Progenitor cell of endocrine pancreas (in vitro differentiated cells): ENCODE measurements at regions not wholly inside any gene's neighbourhood (a gene's known extent, or its start where the extent isn't known, plus 50 kb on each side); places are given as distances from the start of the nearest gene placed in this dataset.

Experiments used
- DNase-seq: peaks from one replicate; pipeline ENCODE4 v3.0.0; 2021; ENCODE audit warnings: low spot score; ENCODE audit not compliant: unreplicated experiment
- H3K27ac Mint-ChIP-seq: 2 replicates; pipeline ENCODE4 v1.8.0; 2021; ENCODE audit warnings: mild to moderate bottlenecking, moderate library complexity, mixed read lengths
- H3K27me3 Mint-ChIP-seq: 2 replicates; pipeline ENCODE4 v1.8.0; 2021; ENCODE audit warnings: mixed read lengths
- H3K36me3 Mint-ChIP-seq: 2 replicates; pipeline ENCODE4 v1.8.0; 2022; ENCODE audit warnings: mixed read lengths; ENCODE audit not compliant: insufficient read depth
- H3K4me1 Mint-ChIP-seq: 2 replicates; pipeline ENCODE4 v1.8.0; 2021; ENCODE audit warnings: low read depth, mixed read lengths
- H3K4me3 Mint-ChIP-seq: 2 replicates; pipeline ENCODE4 v1.8.0; 2021; ENCODE audit warnings: low read depth, mild to moderate bottlenecking, moderate library complexity, mixed read lengths
- H3K9me3 Mint-ChIP-seq: 2 replicates; pipeline ENCODE4 v1.8.0; 2021; ENCODE audit warnings: low read depth, mixed read lengths
- CTCF ChIP-seq: fragments of 200-600 bp; sonication (generic); IDR thresholded peaks from one replicate; pipeline ENCODE4 v1.5.0; 2021; ENCODE audit warnings: antibody characterized with exemption, mild to moderate bottlenecking; ENCODE audit not compliant: unreplicated experiment

GRCh38 chr13:79648191-79648590 is 167.2 kb downstream of the NDFIP2 start:
- Mint-ChIP-seq H3K36me3 (no peaks in the 10 kb centered on the region), H3K27ac (no peak overlapping the region), H3K27me3 (no peaks in the 10 kb centered on the region), H3K9me3 (peaks cover under 1% of the 10 kb centered on the region), H3K4me3 (no peak overlapping the region), H3K4me1 (peaks cover 46% of the 10 kb centered on the region)
- no peak for TF ChIP-seq CTCF
- DNase-seq: no peak

GRCh38 chr13:79647533-79647932 is 166.6 kb downstream of the NDFIP2 start:
- peak overlapping the region; percentile 18 for H3K27ac Mint-ChIP-seq
- no peaks in the 10 kb centered on the region for H3K9me3 Mint-ChIP-seq
- no peaks in the 10 kb centered on the region for H3K27me3 Mint-ChIP-seq
- TF ChIP-seq CTCF: no peak
- no peak for DNase-seq
- peaks cover 52% of the 10 kb centered on the region for H3K4me1 Mint-ChIP-seq
- H3K36me3 Mint-ChIP-seq: no peaks in the 10 kb centered on the region
- H3K4me3 Mint-ChIP-seq: no peak overlapping the region

- no peak for DNase-seq
- H3K27ac Mint-ChIP-seq: peak overlapping the region; percentile 82
- no peaks in the 10 kb centered on the region for H3K9me3 Mint-ChIP-seq
- H3K4me1 Mint-ChIP-seq: peaks cover 55% of the 10 kb centered on the region
- no peaks in the 10 kb centered on the region for H3K36me3 Mint-ChIP-seq
- no peak overlapping the region for H3K4me3 Mint-ChIP-seq
- no peaks in the 10 kb centered on the region for H3K27me3 Mint-ChIP-seq
- no peak for TF ChIP-seq CTCF
These were observed 165.9 kb downstream of the NDFIP2 start for GRCh38 chr13:79646880-79647279.

GRCh38 chr13:79645569-79645968 is 164.6 kb downstream of the NDFIP2 start:
- Mint-ChIP-seq H3K36me3 (no peaks in the 10 kb centered on the region), H3K27me3 (no peaks in the 10 kb centered on the region), H3K9me3 (no peaks in the 10 kb centered on the region), H3K27ac (peak overlapping the region; percentile 31), H3K4me1 (peaks cover 53% of the 10 kb centered on the region), H3K4me3 (no peak overlapping the region)
- TF ChIP-seq CTCF: no peak
- no peak for DNase-seq

GRCh38 chr13:79642596-79642995 is 161.6 kb downstream of the NDFIP2 start:
- no peak overlapping the region for H3K4me3 Mint-ChIP-seq
- TF ChIP-seq CTCF: no peak
- no peaks in the 10 kb centered on the region for H3K9me3 Mint-ChIP-seq
- H3K27ac Mint-ChIP-seq: no peak overlapping the region
- no peaks in the 10 kb centered on the region for H3K36me3 Mint-ChIP-seq
- H3K4me1 Mint-ChIP-seq: peaks cover 64% of the 10 kb centered on the region
- no peaks in the 10 kb centered on the region for H3K27me3 Mint-ChIP-seq
- no peak for DNase-seq
